WTC11 (cell line): ENCODE measurements at regions not wholly inside any gene's neighbourhood (a gene's known extent, or its start where the extent isn't known, plus 50 kb on each side); places are given as distances from the start of the nearest gene placed in this dataset.

Source experiments
- CBFB ChIP-seq: sonication (generic); formaldehyde crosslinking; IDR thresholded peaks from 2 replicates; pipeline ENCODE4 v1.8.1; 2022; ENCODE audit warnings: mild to moderate bottlenecking, low read depth, missing genetic modification reagents
- CTCF ChIP-seq: fragments of 200-600 bp; IDR thresholded peaks from 2 replicates; pipeline ENCODE4 v1.8.0; 2022; ENCODE audit warnings: antibody characterized with exemption
- SMAD3 ChIP-seq: sonication (generic); formaldehyde crosslinking; IDR thresholded peaks from 2 replicates; pipeline ENCODE4 v1.8.0; 2022; ENCODE audit warnings: missing genetic modification reagents, mild to moderate bottlenecking, borderline replicate concordance
- SP1 ChIP-seq: sonication (generic); formaldehyde crosslinking; conservative IDR thresholded peaks from 2 replicates; pipeline ENCODE4 v1.8.1; 2022; ENCODE audit warnings: missing genetic modification reagents
- TEAD4 ChIP-seq: sonication (generic); formaldehyde crosslinking; IDR thresholded peaks from 2 replicates; pipeline ENCODE4 v1.8.0; 2022; ENCODE audit warnings: mild to moderate bottlenecking, missing genetic modification reagents
- TF ChIP-seq, protein P1 (sequence below): sonication (generic); formaldehyde crosslinking; IDR thresholded peaks from 2 replicates; pipeline ENCODE4 v1.8.0; 2022; ENCODE audit warnings: missing genetic modification reagents

DNA sequence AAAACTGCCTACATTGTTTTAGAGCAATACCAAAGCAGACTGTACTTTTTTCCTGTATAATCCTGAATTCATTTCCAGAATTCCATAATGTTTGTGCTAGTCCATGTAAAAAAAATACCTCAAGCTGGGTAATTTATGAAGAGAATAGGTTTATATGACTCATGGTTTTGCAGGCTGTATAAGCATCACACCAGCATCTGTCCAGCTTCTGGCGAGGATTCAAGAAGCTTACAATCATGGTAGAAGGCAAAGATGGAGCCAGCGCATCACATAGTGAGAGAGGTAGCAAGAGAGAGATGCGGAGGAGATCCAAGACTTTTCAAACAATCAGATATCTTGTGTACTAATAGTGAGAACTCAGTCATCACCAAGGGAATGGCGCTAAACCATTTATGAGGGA is 280.3 kb upstream of the CDH9 start:
- TF ChIP-seq CTCF (no peak), CBFB (CRISPR knock-in tag) (no peak), TEAD4 (CRISPR knock-in tag) (no peak), SMAD3 (no peak), SP1 (no peak)
- TF ChIP-seq, protein P1, sequence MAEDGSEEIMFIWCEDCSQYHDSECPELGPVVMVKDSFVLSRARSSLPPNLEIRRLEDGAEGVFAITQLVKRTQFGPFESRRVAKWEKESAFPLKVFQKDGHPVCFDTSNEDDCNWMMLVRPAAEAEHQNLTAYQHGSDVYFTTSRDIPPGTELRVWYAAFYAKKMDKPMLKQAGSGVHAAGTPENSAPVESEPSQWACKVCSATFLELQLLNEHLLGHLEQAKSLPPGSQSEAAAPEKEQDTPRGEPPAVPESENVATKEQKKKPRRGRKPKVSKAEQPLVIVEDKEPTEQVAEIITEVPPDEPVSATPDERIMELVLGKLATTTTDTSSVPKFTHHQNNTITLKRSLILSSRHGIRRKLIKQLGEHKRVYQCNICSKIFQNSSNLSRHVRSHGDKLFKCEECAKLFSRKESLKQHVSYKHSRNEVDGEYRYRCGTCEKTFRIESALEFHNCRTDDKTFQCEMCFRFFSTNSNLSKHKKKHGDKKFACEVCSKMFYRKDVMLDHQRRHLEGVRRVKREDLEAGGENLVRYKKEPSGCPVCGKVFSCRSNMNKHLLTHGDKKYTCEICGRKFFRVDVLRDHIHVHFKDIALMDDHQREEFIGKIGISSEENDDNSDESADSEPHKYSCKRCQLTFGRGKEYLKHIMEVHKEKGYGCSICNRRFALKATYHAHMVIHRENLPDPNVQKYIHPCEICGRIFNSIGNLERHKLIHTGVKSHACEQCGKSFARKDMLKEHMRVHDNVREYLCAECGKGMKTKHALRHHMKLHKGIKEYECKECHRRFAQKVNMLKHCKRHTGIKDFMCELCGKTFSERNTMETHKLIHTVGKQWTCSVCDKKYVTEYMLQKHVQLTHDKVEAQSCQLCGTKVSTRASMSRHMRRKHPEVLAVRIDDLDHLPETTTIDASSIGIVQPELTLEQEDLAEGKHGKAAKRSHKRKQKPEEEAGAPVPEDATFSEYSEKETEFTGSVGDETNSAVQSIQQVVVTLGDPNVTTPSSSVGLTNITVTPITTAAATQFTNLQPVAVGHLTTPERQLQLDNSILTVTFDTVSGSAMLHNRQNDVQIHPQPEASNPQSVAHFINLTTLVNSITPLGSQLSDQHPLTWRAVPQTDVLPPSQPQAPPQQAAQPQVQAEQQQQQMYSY (CRISPR knock-in tag), result no peak
